Upper lobe of left lung (tissue), 6 donors: ENCODE measurements at regions not wholly inside any gene's neighbourhood (a gene's known extent, or its start where the extent isn't known, plus 50 kb on each side); places are given as distances from the start of the nearest gene placed in this dataset.

Source experiments
- ATAC-seq, 2 donors: fragments of 200-7000 bp; cut with Tn5 transposase; one replicate each; pipeline ENCODE4 v1.9.1; 2022; ENCODE audit warnings: mild to moderate bottlenecking in 2 of 2, moderate library complexity in 2 of 2; ENCODE audit not compliant: low FRiP score in 2 of 2
- DNase-seq, 2 donors: peaks; one replicate each; pipeline ENCODE4 v3.0.0-alpha.2; 2019 to 2020
- H3K27ac ChIP-seq, 4 donors: fragments of 200-600 bp; sonication (generic); one replicate each; pipeline ENCODE4 v1.5.1; 2016 to 2019
- H3K27me3 ChIP-seq, 4 donors: fragments of 200-600 bp; sonication (generic); one replicate each; pipeline ENCODE4 v1.5.1; 2017 to 2019
- H3K36me3 ChIP-seq, 4 donors: fragments of 200-600 bp; sonication (generic); one replicate each; pipeline ENCODE4 v1.5.1; 2016 to 2019
- H3K4me1 ChIP-seq, 4 donors: fragments of 200-600 bp; sonication (generic); one replicate each; pipeline ENCODE4 v1.5.1; 2018 to 2019
- H3K4me3 ChIP-seq, 4 donors: fragments of 200-600 bp; sonication (generic); one replicate each; pipeline ENCODE4 v1.5.1; 2017 to 2019; ENCODE audit warnings: mild to moderate bottlenecking in 2 of 4, moderate library complexity in 1 of 4
- H3K9me3 ChIP-seq, 4 donors: fragments of 200-600 bp; sonication (generic); one replicate each; pipeline ENCODE4 v1.5.1; 2018 to 2019
- CTCF ChIP-seq, 6 experiments: fragments of 450-650 bp in 4 of 6; fragments of 200-600 bp in 2 of 6; sonication (generic) in 2 of 6; IDR thresholded peaks; one replicate each; pipeline ENCODE4 v1.5.1; 2016 to 2019; ENCODE audit warnings: antibody characterized with exemption in 6 of 6
- EP300 ChIP-seq, 4 donors: sonication (generic); formaldehyde crosslinking; IDR thresholded peaks; one replicate each; pipeline ENCODE4 v1.5.1; 2017; ENCODE audit warnings: antibody characterized with exemption in 4 of 4, control low read depth in 2 of 4
- POLR2A ChIP-seq, 4 donors: fragments of 450-650 bp; IDR thresholded peaks; one replicate each; pipeline ENCODE4 v1.5.1; 2016 to 2017; ENCODE audit warnings: antibody characterized with exemption in 4 of 4, mild to moderate bottlenecking in 2 of 4
- POLR2AphosphoS5 ChIP-seq, 2 donors: sonication (generic); formaldehyde crosslinking; IDR thresholded peaks; one replicate each; pipeline ENCODE4 v1.5.1; 2017; ENCODE audit warnings: antibody characterized with exemption in 2 of 2
- WGBS, 2 donors: methylation state at CpG; one replicate each; pipeline ENCODE4 v1.1.5; 2017 to 2018; 5-methylcytosine and 5-hydroxymethylcytosine counted together
- donor health status: DM: no; HTN: no; CAD: no; lungs with moderate emphysema.
- donor health status: DM: no; HTN: yes; CAD: no; lungs with severe emphysema.

GRCh38 chr1:79760531-79760930 lies 754.0 kb upstream of the ADGRL4 start:
- TF ChIP-seq CTCF (IDR thresholded peaks at IDR 0.05) (no peak), POLR2AphosphoS5 (IDR thresholded peaks at IDR 0.05) (no peak), EP300 (IDR thresholded peaks at IDR 0.05) (no peak), POLR2A (IDR thresholded peaks at IDR 0.05) (no peak)
- Histone ChIP-seq H3K4me3 (no peak overlapping the region), H3K27ac (no peak overlapping the region), H3K36me3 (no peaks in the 10 kb centered on the region), H3K27me3 (no peaks in the 10 kb centered on the region), H3K4me1 (no peaks in the 10 kb centered on the region), H3K9me3 (peaks cover 0 to 4% (median 0%) of the 10 kb centered on the region in 4 donors)
- 57 to 68% methylated on average over 1 of the region's 1 CpG for WGBS, 2 donors
- ATAC-seq (no peak), DNase-seq (no peak)

- no peaks in the 10 kb centered on the region for H3K27me3 ChIP-seq
- H3K4me3 ChIP-seq = no peak overlapping the region
- H3K4me1 ChIP-seq = no peaks in the 10 kb centered on the region
- DNase-seq (no peak), ATAC-seq (no peak)
- TF ChIP-seq POLR2A (IDR thresholded peaks at IDR 0.05) = no peak
- no peak for TF ChIP-seq EP300 (IDR thresholded peaks at IDR 0.05)
- TF ChIP-seq CTCF (IDR thresholded peaks at IDR 0.05) = no peak
- no peak for TF ChIP-seq POLR2AphosphoS5 (IDR thresholded peaks at IDR 0.05)
- H3K36me3 ChIP-seq = no peaks in the 10 kb centered on the region
- 83 to 91% methylated on average over 2 of the region's 2 CpGs for WGBS, 2 donors
- no peaks in the 10 kb centered on the region for H3K9me3 ChIP-seq
- no peak overlapping the region for H3K27ac ChIP-seq
Observed at GRCh38 chr1:79749607-79750006, 743.1 kb upstream of the ADGRL4 start.

- Histone ChIP-seq H3K4me3 (no peak overlapping the region), H3K9me3 (no peaks in the 10 kb centered on the region), H3K27me3 (no peaks in the 10 kb centered on the region), H3K4me1 (no peaks in the 10 kb centered on the region), H3K36me3 (no peaks in the 10 kb centered on the region), H3K27ac (no peak overlapping the region)
- ATAC-seq (no peak), DNase-seq (no peak)
- TF ChIP-seq POLR2AphosphoS5 (IDR thresholded peaks at IDR 0.05) (no peak), EP300 (IDR thresholded peaks at IDR 0.05) (no peak), POLR2A (IDR thresholded peaks at IDR 0.05) (no peak), CTCF (IDR thresholded peaks at IDR 0.05) (no peak)
- 81 to 82% methylated on average over 2 of the region's 2 CpGs for WGBS, 2 donors
Observed at GRCh38 chr1:79745929-79746328, 739.4 kb upstream of the ADGRL4 start.

- no peaks in the 10 kb centered on the region for H3K27me3 ChIP-seq
- TF ChIP-seq POLR2A (IDR thresholded peaks at IDR 0.05) (no peak), POLR2AphosphoS5 (IDR thresholded peaks at IDR 0.05) (no peak), CTCF (IDR thresholded peaks at IDR 0.05) (no peak), EP300 (IDR thresholded peaks at IDR 0.05) (no peak)
- no peaks in the 10 kb centered on the region for H3K4me1 ChIP-seq
- DNase-seq (no peak), ATAC-seq (no peak)
- no peak overlapping the region for H3K27ac ChIP-seq
- H3K36me3 ChIP-seq = no peaks in the 10 kb centered on the region
- no peaks in the 10 kb centered on the region for H3K9me3 ChIP-seq
- H3K4me3 ChIP-seq = no peak overlapping the region
- WGBS, 2 donors = 93 to 94% methylated on average over 1 of the region's 1 CpG
Observed at GRCh38 chr1:79744746-79745145, 738.2 kb upstream of the ADGRL4 start.

- no peak for ATAC-seq
- 76 to 81% methylated on average over 3 of the region's 3 CpGs for WGBS, 2 donors
- no peak for TF ChIP-seq EP300 (IDR thresholded peaks at IDR 0.05)
- TF ChIP-seq POLR2AphosphoS5 (IDR thresholded peaks at IDR 0.05) = no peak
- TF ChIP-seq POLR2A (IDR thresholded peaks at IDR 0.05) = no peak
- H3K27ac ChIP-seq = no peak overlapping the region
- H3K9me3 ChIP-seq = peaks cover 0 to 4% (median 0%) of the 10 kb centered on the region in 4 donors
- H3K36me3 ChIP-seq = no peaks in the 10 kb centered on the region
- DNase-seq = no peak
- H3K4me3 ChIP-seq = no peak overlapping the region
- no peaks in the 10 kb centered on the region for H3K27me3 ChIP-seq
- H3K4me1 ChIP-seq = no peaks in the 10 kb centered on the region
Observed at GRCh38 chr1:79741720-79742421, 735.3 kb upstream of the ADGRL4 start.
